OCI-LY1 (cell line): ENCODE measurements at regions not wholly inside any gene's neighbourhood (a gene's known extent, or its start where the extent isn't known, plus 50 kb on each side); places are given as distances from the start of the nearest gene placed in this dataset.

Source experiments
- CTCF ChIP-seq: fragments of 200-600 bp; sonication (generic), shearing (Covaris generic); IDR thresholded peaks from 2 replicates; pipeline ENCODE4 v1.5.1; 2017; ENCODE audit warnings: mild to moderate bottlenecking, antibody characterized with exemption, low read length, moderate library complexity, mixed read lengths
- EZH2 ChIP-seq: fragments of 200-600 bp; sonication (generic), shearing (Covaris generic); IDR thresholded peaks from 2 replicates; pipeline ENCODE4 v1.8.0; 2017; ENCODE audit warnings: borderline replicate concordance, mixed run types, mild to moderate bottlenecking, antibody characterized with exemption, low read length, moderate library complexity, mixed read lengths

- TF ChIP-seq EZH2 (no peak), CTCF (no peak)
These were observed 183.2 kb upstream of the PTPRZ1 start for GRCh38 chr7:121689749-121690148.
